NB4 (cell line): ENCODE measurements at regions not wholly inside any gene's neighbourhood (a gene's known extent, or its start where the extent isn't known, plus 50 kb on each side); places are given as distances from the start of the nearest gene placed in this dataset.

Source experiments
- CTCF ChIP-seq: IDR thresholded peaks from one replicate; pipeline ENCODE4 v1.5.1; 2012; ENCODE audit warnings: low read depth, low read length
- MAX ChIP-seq: IDR thresholded peaks from 2 replicates; pipeline ENCODE4 v1.6.1; 2011; ENCODE audit warnings: low read depth, low read length
- MYC ChIP-seq: IDR thresholded peaks from 2 replicates; pipeline ENCODE4 v1.6.1; 2011; ENCODE audit warnings: low read depth, low read length
- POLR2A ChIP-seq: IDR thresholded peaks from 2 replicates; pipeline ENCODE4 v1.6.1; 2011; ENCODE audit warnings: mild to moderate bottlenecking; ENCODE audit not compliant: insufficient read length; ENCODE audit errors: extremely low read depth

GRCh38 chr11:8841899-8842298, 69.1 kb upstream of the AKIP1 start:
- TF ChIP-seq CTCF (no peak), POLR2A (no peak), MAX (no peak), MYC (no peak)
